ENCODE measurements at regions not wholly inside any gene's neighbourhood (a gene's known extent, or its start where the extent isn't known, plus 50 kb on each side); places are given as distances from the start of the nearest gene placed in this dataset.
"Not testable (repeated sequence)": the region's sequence is repeated elsewhere in the genome, so short reads cannot be mapped to it uniquely, and the experiment has no call there.

DNA sequence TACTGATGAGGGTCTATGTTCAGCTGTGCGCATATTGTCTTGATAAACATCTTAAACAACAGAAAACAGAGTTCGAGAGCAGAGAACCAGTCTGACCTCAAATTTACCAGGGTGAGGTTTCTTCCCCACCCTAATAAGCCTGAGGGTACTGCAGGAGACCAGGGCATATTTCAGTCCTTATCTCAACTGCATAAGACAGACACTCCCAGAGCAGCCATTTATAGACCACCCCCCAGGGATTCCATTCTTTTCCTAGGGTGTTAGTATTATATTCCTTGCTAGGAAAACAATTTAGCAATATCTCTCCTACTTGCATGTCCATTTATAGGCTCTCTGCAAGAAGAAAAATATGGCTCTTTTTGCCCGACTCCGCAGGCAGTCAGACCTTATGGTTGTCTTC lies 89.5 kb upstream of the POMZP3 start:
- not testable (repeated sequence) for DNase-seq (ENCODE audit: low read depth)

DNA sequence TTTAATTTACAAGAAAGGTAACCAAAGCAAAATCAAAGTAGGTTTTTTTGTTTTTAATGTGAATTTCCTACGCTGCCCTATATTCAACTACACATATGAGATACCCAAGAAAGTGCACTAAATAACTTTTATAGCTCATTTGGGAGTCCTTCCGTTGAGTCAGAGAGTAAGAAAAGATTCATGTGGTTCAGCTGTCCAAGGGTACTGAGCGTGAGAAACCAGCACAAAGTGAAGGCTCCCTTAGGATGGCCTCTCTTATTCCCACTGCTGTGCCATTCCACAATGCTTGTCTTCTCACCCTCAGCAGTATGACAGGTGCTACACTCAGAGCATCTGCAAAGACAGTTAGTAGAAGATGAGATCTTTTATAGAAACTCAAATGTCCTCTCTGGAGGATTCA lies 85.8 kb upstream of the POMZP3 start:
- DNase-seq (ENCODE audit: low read depth), result not testable (repeated sequence)

DNA sequence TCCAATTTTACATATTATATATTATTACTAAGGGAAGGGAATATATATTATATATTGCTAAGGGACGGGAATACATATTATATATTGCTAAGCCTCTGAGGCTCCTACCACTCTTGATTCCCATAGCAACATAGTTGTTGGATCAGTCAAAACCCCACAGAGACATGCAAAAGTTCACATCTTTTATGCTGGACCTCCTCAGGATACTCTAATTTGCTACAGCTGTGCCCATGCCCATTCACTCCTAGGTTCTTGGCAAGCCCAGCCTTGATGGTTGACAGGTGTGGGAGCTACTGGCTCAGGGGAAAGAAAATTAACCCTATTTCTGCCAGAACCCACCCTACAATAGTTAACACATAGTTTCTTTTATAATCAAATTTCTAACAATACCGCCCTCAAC lies 84.6 kb upstream of the POMZP3 start:
- DNase-seq (ENCODE audit: low read depth), result not testable (repeated sequence)

DNA sequence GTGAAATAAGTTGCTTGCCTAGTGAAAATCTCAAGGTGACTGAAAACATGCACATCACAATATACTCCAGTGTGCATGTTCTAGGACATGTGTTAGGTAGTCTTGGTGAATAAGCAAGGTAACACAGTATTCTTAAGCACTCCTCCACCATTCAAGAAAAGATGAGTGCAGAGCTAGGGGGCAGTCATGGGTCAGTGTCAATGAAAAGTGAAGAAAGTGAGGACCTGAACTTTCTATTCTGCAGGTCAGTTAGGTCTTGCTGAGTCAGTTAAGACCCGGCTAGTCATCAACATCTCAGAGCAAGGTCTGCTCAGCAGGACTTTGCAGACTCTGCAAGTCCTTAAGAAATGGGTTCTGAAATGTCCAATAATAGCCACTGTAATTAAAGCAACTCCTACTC lies 82.6 kb upstream of the POMZP3 start:
- DNase-seq (ENCODE audit: low read depth), result not testable (repeated sequence)

DNA sequence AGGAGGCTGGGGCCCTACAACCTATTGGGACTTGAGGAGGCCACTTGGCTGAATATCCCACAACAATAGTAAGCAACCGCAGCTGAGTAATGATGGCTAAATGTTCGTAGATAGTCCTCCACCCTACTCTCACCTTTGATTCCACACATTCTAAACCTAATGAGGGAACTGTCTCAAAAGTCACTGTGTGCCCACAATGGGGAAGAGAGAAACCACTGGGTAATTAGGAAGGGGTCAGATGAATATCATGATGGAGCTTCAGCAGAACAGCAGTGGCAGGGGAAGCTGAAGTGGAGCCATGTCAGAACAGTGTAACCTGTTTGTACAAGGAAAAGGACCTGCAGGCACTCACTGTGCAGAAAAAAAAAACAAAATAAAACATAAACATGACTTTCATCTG lies 81.4 kb upstream of the POMZP3 start:
- not testable (repeated sequence) for DNase-seq (ENCODE audit: low read depth)

DNA sequence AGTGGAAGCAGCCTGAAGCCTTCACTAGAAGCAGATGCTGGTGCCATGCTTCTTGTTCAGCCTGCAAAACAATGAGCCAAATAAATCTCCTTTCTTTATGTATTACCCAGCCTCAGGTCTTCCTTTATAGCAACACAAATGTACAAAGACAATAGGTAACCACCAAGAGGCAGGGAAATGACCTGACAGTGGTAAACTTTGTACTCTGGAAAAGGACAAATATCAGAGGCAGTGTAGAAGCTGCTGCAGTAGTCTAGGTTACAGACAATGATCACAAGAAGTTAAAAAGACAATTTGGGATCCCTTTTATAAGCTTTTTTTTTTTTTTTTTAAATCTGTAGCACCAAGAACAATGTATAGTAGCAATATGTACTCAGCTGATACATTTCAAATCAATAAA lies 76.7 kb upstream of the POMZP3 start:
- DNase-seq (ENCODE audit: low read depth), result not testable (repeated sequence)

DNA sequence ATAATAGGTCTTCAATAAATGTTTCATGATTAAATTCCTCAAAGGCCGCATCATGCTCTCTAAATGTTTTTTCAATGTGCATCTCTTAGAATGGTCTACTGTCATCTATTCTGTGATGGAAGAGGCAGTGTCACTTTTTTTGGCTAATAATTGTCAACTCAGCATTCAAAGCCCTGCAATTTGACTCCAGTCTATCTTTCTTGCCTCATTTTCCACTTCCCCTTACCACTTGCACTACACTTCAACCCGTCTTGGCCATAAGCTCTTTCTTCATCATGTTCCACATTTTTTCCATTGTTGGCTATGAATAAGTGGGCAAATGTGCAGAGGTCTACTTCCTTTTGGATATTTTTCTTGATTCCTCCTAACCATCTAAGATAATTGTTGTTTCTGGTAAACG lies 59.2 kb upstream of the POMZP3 start:
- DNase-seq (ENCODE audit: low read depth), result not testable (repeated sequence)

DNA sequence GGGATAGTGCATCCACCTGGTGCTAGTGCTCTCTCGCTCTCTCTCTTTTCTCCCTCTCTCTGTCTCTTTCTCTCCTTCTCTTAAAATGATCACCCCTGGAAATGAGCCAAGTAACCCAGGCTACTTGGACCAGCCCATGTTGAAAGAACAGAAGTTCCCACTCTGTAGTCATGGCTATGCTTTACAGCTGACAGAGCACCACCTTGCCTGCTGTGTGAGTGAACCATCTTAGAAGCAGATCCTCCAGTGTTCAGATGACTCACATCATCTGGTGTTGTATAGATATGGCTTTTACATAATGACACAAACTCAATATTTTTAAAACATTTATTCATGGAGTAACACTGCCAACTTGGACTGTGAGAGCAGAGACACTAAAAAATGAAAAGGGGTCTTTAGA lies 57.7 kb upstream of the POMZP3 start:
- DNase-seq (ENCODE audit: low read depth), result not testable (repeated sequence)

DNA sequence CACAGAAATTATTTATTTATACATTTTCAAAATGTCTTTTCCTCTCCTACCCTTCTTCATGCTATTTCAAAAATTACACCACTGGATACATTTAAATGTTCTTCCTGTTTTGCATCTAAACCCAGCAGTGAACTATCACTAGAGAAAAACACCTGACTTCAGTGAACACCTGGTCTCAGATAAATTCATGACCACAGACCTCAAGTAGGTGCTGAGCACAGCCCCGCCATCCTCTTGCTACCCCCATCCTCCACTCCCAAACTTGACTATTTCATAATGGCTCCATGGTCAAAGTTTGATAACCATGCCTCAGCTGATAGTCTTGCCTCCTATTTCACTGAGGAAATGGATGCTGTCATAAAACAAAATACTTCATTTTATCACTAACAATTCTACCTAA lies 56.6 kb upstream of the POMZP3 start:
- not testable (repeated sequence) for DNase-seq (ENCODE audit: low read depth)

DNA sequence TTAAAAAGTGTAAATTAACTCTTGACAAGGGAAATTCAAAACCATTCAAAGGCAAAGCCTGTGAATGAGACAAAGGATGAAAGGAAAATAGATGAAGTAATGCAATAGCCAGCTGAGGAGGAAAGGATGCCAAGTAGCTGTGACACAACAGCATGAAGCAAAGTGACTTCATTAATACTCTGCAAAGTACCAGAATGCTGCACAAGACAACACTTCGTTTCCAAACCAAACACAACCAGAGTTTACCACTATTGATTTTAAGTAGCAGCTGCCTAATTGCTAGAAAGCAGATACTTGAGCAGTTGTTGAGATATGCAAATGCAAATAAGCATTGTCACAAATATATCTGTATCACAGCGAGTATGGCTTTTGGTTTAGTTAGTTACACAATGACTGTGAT lies 54.7 kb upstream of the POMZP3 start:
- not testable (repeated sequence) for DNase-seq (ENCODE audit: low read depth)

DNA sequence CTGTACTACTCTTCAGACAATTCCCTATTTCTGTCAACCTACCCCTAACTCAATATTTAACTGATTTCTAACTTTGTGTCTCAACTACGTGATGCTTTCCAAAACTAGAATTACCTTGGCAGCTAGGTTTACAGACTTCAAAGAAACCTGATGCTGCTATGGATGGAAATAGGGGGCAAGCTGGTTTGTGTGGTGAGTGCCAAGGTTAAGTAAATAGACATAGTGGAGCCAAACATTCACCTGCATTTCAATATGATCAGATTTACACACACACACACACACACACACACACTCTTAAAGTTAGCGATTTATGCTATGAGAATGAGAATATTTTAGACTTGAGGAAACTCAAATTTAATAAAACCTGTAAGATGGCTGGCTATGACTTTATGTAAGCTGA lies 52.1 kb upstream of the POMZP3 start:
- not testable (repeated sequence) for DNase-seq (ENCODE audit: low read depth)

DNA sequence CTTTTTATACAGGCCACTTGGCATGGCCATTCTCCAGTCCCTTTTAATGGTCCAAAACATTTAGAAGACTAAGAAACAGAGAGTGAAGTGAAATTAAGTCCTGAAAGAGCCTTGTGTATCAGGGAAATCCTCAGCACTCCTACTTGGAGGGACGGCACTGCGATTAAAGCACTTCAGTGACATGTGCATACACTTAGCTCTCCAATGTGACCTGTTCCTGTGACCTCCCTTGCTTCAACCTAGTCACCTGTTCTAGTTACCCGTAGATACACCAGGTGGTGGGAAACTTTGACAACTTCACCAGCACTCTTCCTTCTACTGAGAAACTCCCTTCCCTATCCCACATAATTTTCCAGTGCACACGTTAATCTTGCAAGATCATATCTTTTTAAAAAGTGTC lies 51.4 kb upstream of the POMZP3 start:
- not testable (repeated sequence) for DNase-seq (ENCODE audit: low read depth)

DNA sequence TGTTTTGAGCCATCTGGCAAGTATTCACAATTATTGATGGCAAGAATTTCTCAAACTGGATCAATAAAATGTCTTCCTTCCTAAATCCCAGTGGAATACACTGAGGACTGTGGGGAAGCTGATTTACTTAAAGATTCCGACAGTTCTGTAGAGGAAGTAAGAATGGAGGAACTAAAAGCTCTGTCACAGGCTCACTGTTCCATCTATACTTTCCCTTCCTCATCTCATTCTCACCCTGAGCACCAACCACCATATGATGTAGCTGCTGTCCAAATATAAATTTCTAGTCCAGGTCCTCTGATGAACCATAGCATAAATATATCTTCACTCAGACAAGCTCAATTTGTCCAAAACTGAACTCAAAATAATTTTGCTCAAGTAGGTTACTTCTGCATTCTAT lies 49.8 kb upstream of the POMZP3 start:
- not testable (repeated sequence) for DNase-seq (ENCODE audit: low read depth)
